ENCODE measurements at regions not wholly inside any gene's neighbourhood (a gene's known extent, or its start where the extent isn't known, plus 50 kb on each side); places are given as distances from the start of the nearest gene placed in this dataset.
"Not testable (repeated sequence)": the region's sequence is repeated elsewhere in the genome, so short reads cannot be mapped to it uniquely, and the experiment has no call there.

GRCh38 chr6:74318738-74319137 is 622.7 kb downstream of the CD109 start:
- intact Hi-C loops (cut with micrococcal nuclease): no loop called here

GRCh38 chr6:74312081-74312480 is 616.1 kb downstream of the CD109 start:
- intact Hi-C loops (cut with micrococcal nuclease): no loop called here

GRCh38 chr6:74311431-74311830 is 615.4 kb downstream of the CD109 start:
- intact Hi-C loops (cut with micrococcal nuclease): no loop called here

- intact Hi-C loops (cut with micrococcal nuclease): no loop called here
These were observed 593.9 kb downstream of the CD109 start for GRCh38 chr6:74289884-74290283.

GRCh38 chr6:74287932-74288331 is 591.9 kb downstream of the CD109 start:
- intact Hi-C loops (cut with micrococcal nuclease): no loop called here

- intact Hi-C loops (cut with micrococcal nuclease): no loop called here
These were observed 591.4 kb downstream of the CD109 start for GRCh38 chr6:74287441-74287840.

- intact Hi-C loops (cut with micrococcal nuclease): no loop called here
These were observed 588.3 kb downstream of the CD109 start for GRCh38 chr6:74284284-74284683.

- intact Hi-C loops (cut with micrococcal nuclease): no loop called here
These were observed 587.5 kb downstream of the CD109 start for GRCh38 chr6:74283532-74283931.

GRCh38 chr6:74282143-74282689 is 586.2 kb downstream of the CD109 start:
- intact Hi-C loops (cut with micrococcal nuclease): no loop called here

GRCh38 chr6:74280130-74280692 is 584.2 kb downstream of the CD109 start:
- intact Hi-C loops (cut with micrococcal nuclease): no loop called here

- intact Hi-C loops (cut with micrococcal nuclease): no loop called here
These were observed 581.8 kb downstream of the CD109 start for GRCh38 chr6:74277777-74278186.

GRCh38 chr6:74273541-74273940 is 577.5 kb downstream of the CD109 start:
- intact Hi-C loops (cut with micrococcal nuclease): no loop called here

GRCh38 chr6:74269600-74269858 is 573.5 kb downstream of the CD109 start:
- intact Hi-C loops (cut with micrococcal nuclease): no loop called here

- intact Hi-C loops (cut with micrococcal nuclease): no loop called here
These were observed 573.0 kb downstream of the CD109 start for GRCh38 chr6:74268815-74269599.

- intact Hi-C loops (cut with micrococcal nuclease): no loop called here
These were observed 564.0 kb downstream of the CD109 start for GRCh38 chr6:74259981-74260380.

- intact Hi-C loops (cut with micrococcal nuclease): no loop called here
These were observed 560.8 kb downstream of the CD109 start for GRCh38 chr6:74256781-74257180.

- intact Hi-C loops (cut with micrococcal nuclease): no loop called here
These were observed 560.4 kb downstream of the CD109 start for GRCh38 chr6:74256381-74256780.

- intact Hi-C loops (cut with micrococcal nuclease): not testable (repeated sequence)
These were observed 559.0 kb downstream of the CD109 start for GRCh38 chr6:74255007-74255406.

- intact Hi-C loops (cut with micrococcal nuclease): not testable (repeated sequence)
These were observed 558.1 kb downstream of the CD109 start for GRCh38 chr6:74254147-74254546.

- intact Hi-C loops (cut with micrococcal nuclease): no loop called here
These were observed 557.3 kb downstream of the CD109 start for GRCh38 chr6:74253261-74253660.

- intact Hi-C loops (cut with micrococcal nuclease): no loop called here
These were observed 554.3 kb downstream of the CD109 start for GRCh38 chr6:74250161-74250818.

- intact Hi-C loops (cut with micrococcal nuclease): no loop called here
These were observed 553.7 kb downstream of the CD109 start for GRCh38 chr6:74249658-74250057.

GRCh38 chr6:74248966-74249365 is 553.0 kb downstream of the CD109 start:
- intact Hi-C loops (cut with micrococcal nuclease): no loop called here

Data from T-helper 2 cell treated with Interferon-gamma antibody and Interleukin-4, amounts not matched to agents 100 ng/mL and 5 ng/mL, for 36 hours (primary cell).